Naive thymus-derived CD8-positive, alpha-beta T cell (primary cell): ENCODE measurements at regions not wholly inside any gene's neighbourhood (a gene's known extent, or its start where the extent isn't known, plus 50 kb on each side); places are given as distances from the start of the nearest gene placed in this dataset.

Source experiments
- ATAC-seq, 2 donors: fragments of 150-1000 bp; cut with Tn5 transposase in 1 of 2; sonication (Bioruptor Pico), chemical (Tn5 transposase) in 1 of 2; 1 replicate in 1 of 2; 2 replicates in 1 of 2; pipeline ENCODE4 v1.10.0; 2021; ENCODE audit warnings: mild to moderate bottlenecking in 2 of 2, moderate library complexity in 2 of 2
- POLR2A ChIA-PET: fragments of 350-600 bp; sonication (Branson Sonifier 250); formaldehyde crosslinking; loops from one replicate; lab custom pipeline; 2021; ENCODE audit warnings: antibody characterized with exemption; lab: Charles Lee
- DNase-seq, 10 donors: peaks; one replicate each; pipeline versions ENCODE4 v3.0.0 to v3.0.0-alpha.2; 2020 to 2022
- H3K27ac Mint-ChIP-seq, 10 donors: one replicate each; pipeline ENCODE4 v1.8.0; 2020 to 2022; ENCODE audit warnings: mild to moderate bottlenecking in 10 of 10, mixed read lengths in 10 of 10, moderate library complexity in 4 of 10, inconsistent platforms in 1 of 10
- H3K27me3 Mint-ChIP-seq, 5 donors: one replicate each; pipeline ENCODE4 v1.8.0; 2021 to 2022; ENCODE audit warnings: mixed read lengths in 5 of 5
- H3K36me3 Mint-ChIP-seq, 3 donors: one replicate each; pipeline ENCODE4 v1.8.0; 2020 to 2022; ENCODE audit warnings: mixed read lengths in 3 of 3, mild to moderate bottlenecking in 2 of 3, inconsistent platforms in 1 of 3
- H3K4me1 Mint-ChIP-seq, 4 donors: one replicate each; pipeline ENCODE4 v1.8.0; 2021 to 2022; ENCODE audit warnings: mixed read lengths in 4 of 4
- H3K4me3 Mint-ChIP-seq, 10 donors: one replicate each; pipeline ENCODE4 v1.8.0; 2020 to 2022; ENCODE audit warnings: mild to moderate bottlenecking in 10 of 10, mixed read lengths in 10 of 10, moderate library complexity in 6 of 10, inconsistent platforms in 1 of 10
- H3K9me3 Mint-ChIP-seq, 9 donors: one replicate each; pipeline ENCODE4 v1.8.0; 2020 to 2022; ENCODE audit warnings: mixed read lengths in 9 of 9, mild to moderate bottlenecking in 3 of 9, inconsistent platforms in 1 of 9, moderate library complexity in 1 of 9

- Mint-ChIP-seq H3K4me1 (no peaks in the 10 kb centered on the region), H3K27ac (no peak overlapping the region)
- POLR2A ChIA-PET: no interaction called here
Measured at GRCh38 chr19:13712767-13713201, 51.5 kb upstream of the MRI1 start.

DNA sequence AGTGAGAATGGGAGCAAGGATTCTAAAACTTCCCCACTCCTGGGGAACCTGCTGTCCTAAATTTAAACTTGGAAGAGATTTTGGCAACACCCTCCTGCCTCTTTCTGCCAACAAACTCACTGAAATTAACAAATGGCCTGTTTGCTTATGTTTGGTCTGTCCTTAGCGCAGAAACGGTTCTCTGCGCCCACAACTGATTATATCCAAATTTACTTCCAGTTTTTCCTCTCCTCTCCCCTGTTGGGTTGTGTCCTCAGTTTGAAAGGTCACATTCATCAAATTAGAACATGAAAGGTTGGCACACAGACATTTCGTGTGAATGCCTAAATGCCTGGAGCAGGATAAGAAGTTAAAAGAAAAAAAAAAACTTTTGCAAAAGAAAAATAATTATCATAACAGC, 56.4 kb upstream of the MRI1 start:
- H3K27me3 Mint-ChIP-seq: peaks cover 4 to 22% (median 13%) of the 10 kb centered on the region in 5 donors
- H3K27ac Mint-ChIP-seq: peak overlapping the region in 1 of 10 donors; percentile 29
- H3K4me3 Mint-ChIP-seq: no peak overlapping the region
- H3K4me1 Mint-ChIP-seq: no peaks in the 10 kb centered on the region
- peaks cover 0 to 8% (median 0%) of the 10 kb centered on the region in 9 donors for H3K9me3 Mint-ChIP-seq
- no peak for DNase-seq
- no peak for ATAC-seq
- POLR2A ChIA-PET: no interaction called here
- no peaks in the 10 kb centered on the region for H3K36me3 Mint-ChIP-seq

More at GRCh38 chr19:13712767-13713201, 51.5 kb upstream of the MRI1 start:
- H3K9me3 Mint-ChIP-seq: peaks cover 0 to 14% (median 4%) of the 10 kb centered on the region in 9 donors
- peaks cover 8 to 29% (median 22%) of the 10 kb centered on the region in 5 donors for H3K27me3 Mint-ChIP-seq
- ATAC-seq (no peak), DNase-seq (no peak)
- H3K36me3 Mint-ChIP-seq: peaks cover 0 to 13% (median 3%) of the 10 kb centered on the region in 3 donors
- no peak overlapping the region for H3K4me3 Mint-ChIP-seq

GRCh38 chr19:13705928-13706447, 58.3 kb upstream of the MRI1 start:
- Mint-ChIP-seq H3K9me3 (peaks cover 0 to 16% (median 2%) of the 10 kb centered on the region in 9 donors), H3K27ac (no peak overlapping the region), H3K4me3 (no peak overlapping the region), H3K4me1 (no peaks in the 10 kb centered on the region), H3K36me3 (peaks cover 0 to 2% (median 2%) of the 10 kb centered on the region in 3 donors), H3K27me3 (peaks cover 9 to 23% (median 20%) of the 10 kb centered on the region in 5 donors)
- POLR2A ChIA-PET: no interaction called here
- no peak for ATAC-seq
- DNase-seq: no peak

DNA sequence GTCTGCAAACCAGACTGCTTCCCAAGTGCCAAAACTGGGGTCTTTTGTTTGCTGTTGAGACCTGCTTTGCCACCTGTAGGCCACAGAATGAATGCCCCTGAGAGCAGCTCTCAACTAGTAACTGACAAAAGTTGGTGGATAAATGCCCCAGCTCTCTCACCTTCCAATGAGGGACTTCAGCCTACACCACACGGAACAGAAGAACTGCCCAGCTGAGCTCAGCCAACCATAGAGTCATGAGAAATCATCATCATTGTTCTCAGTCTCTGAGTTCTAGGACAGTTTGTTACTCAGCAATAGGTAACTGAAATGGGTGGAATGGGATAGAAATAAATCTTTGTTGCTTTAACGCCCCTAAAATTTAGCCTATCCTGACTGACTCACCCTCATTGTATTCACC, 59.1 kb upstream of the MRI1 start:
- DNase-seq (no peak), ATAC-seq (no peak)
- POLR2A ChIA-PET: no interaction called here
- Mint-ChIP-seq H3K4me3 (no peak overlapping the region), H3K9me3 (peaks cover 0 to 17% (median 2%) of the 10 kb centered on the region in 9 donors), H3K27ac (no peak overlapping the region), H3K4me1 (no peaks in the 10 kb centered on the region), H3K36me3 (peaks cover 0 to 2% (median 2%) of the 10 kb centered on the region in 3 donors), H3K27me3 (peaks cover 11 to 30% (median 21%) of the 10 kb centered on the region in 5 donors)

DNA sequence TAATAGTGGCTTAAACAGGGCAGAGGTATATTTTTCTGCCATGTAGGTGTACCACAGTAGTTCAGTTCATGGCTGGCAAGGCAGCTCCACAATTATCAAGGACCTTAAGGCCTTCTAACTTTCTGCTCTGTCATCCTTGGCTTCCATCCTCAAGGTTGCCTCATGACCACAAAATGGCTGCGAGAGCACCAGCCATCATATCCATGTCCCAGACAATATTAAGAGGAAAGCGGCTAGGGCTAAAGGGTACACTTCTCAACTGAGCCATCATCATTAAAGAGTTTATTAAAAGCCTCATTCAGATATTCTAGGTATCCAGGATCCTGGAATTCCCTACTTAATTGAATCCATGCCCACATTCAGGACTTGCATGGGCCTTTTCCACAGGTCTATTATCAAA, 62.7 kb upstream of the MRI1 start:
- peaks cover 0 to 2% (median 2%) of the 10 kb centered on the region in 3 donors for H3K36me3 Mint-ChIP-seq
- H3K4me1 Mint-ChIP-seq: no peaks in the 10 kb centered on the region
- ATAC-seq (no peak), DNase-seq (no peak)
- no peak overlapping the region for H3K27ac Mint-ChIP-seq
- H3K27me3 Mint-ChIP-seq: peaks cover 10 to 43% (median 24%) of the 10 kb centered on the region in 5 donors
- POLR2A ChIA-PET: no interaction called here
- H3K4me3 Mint-ChIP-seq: no peak overlapping the region
- H3K9me3 Mint-ChIP-seq: peaks cover 0 to 17% (median 2%) of the 10 kb centered on the region in 9 donors

- Mint-ChIP-seq H3K4me3 (no peak overlapping the region), H3K4me1 (no peaks in the 10 kb centered on the region), H3K9me3 (peaks cover 0 to 17% (median 2%) of the 10 kb centered on the region in 9 donors), H3K27ac (no peak overlapping the region), H3K36me3 (peaks cover 0 to 2% (median 2%) of the 10 kb centered on the region in 3 donors), H3K27me3 (peaks cover 10 to 48% (median 25%) of the 10 kb centered on the region in 5 donors)
- no peak for ATAC-seq
- no peak for DNase-seq
- POLR2A ChIA-PET: no interaction called here
Measured at GRCh38 chr19:13700621-13701020, 63.7 kb upstream of the MRI1 start.

GRCh38 chr19:13699786-13700185, 64.5 kb upstream of the MRI1 start:
- Mint-ChIP-seq H3K4me3 (no peak overlapping the region), H3K27me3 (peaks cover 12 to 46% (median 22%) of the 10 kb centered on the region in 5 donors)

GRCh38 chr19:13696839-13697238, 67.5 kb upstream of the MRI1 start:
- POLR2A ChIA-PET: no interaction called here
- ATAC-seq (no peak), DNase-seq (no peak)
- Mint-ChIP-seq H3K4me1 (no peaks in the 10 kb centered on the region), H3K4me3 (no peak overlapping the region), H3K27me3 (peaks cover 13 to 51% (median 30%) of the 10 kb centered on the region in 5 donors), H3K36me3 (peaks cover under 1 to 2% (median 2%) of the 10 kb centered on the region in 3 donors), H3K27ac (peak overlapping the region in 1 of 10 donors; percentile 21), H3K9me3 (peaks cover 0 to 14% (median 0%) of the 10 kb centered on the region in 9 donors)

More at GRCh38 chr19:13699786-13700185, 64.5 kb upstream of the MRI1 start:
- Mint-ChIP-seq H3K36me3 (peaks cover 0 to 2% (median 2%) of the 10 kb centered on the region in 3 donors), H3K4me1 (no peaks in the 10 kb centered on the region), H3K27ac (no peak overlapping the region), H3K9me3 (peaks cover 0 to 14% (median 0%) of the 10 kb centered on the region in 9 donors)
- no peak for ATAC-seq
- POLR2A ChIA-PET: no interaction called here
- no peak for DNase-seq

GRCh38 chr19:13693889-13694288, 70.4 kb upstream of the MRI1 start:
- peaks cover 4 to 40% (median 25%) of the 10 kb centered on the region in 5 donors for H3K27me3 Mint-ChIP-seq
- ATAC-seq (no peak), DNase-seq (no peak)
- H3K9me3 Mint-ChIP-seq: peaks cover 0 to 4% (median 0%) of the 10 kb centered on the region in 9 donors
- H3K36me3 Mint-ChIP-seq: peaks cover 0 to 5% (median 0%) of the 10 kb centered on the region in 3 donors
- POLR2A ChIA-PET: no interaction called here
- no peaks in the 10 kb centered on the region for H3K4me1 Mint-ChIP-seq
- no peak overlapping the region for H3K4me3 Mint-ChIP-seq
- no peak overlapping the region for H3K27ac Mint-ChIP-seq

DNA sequence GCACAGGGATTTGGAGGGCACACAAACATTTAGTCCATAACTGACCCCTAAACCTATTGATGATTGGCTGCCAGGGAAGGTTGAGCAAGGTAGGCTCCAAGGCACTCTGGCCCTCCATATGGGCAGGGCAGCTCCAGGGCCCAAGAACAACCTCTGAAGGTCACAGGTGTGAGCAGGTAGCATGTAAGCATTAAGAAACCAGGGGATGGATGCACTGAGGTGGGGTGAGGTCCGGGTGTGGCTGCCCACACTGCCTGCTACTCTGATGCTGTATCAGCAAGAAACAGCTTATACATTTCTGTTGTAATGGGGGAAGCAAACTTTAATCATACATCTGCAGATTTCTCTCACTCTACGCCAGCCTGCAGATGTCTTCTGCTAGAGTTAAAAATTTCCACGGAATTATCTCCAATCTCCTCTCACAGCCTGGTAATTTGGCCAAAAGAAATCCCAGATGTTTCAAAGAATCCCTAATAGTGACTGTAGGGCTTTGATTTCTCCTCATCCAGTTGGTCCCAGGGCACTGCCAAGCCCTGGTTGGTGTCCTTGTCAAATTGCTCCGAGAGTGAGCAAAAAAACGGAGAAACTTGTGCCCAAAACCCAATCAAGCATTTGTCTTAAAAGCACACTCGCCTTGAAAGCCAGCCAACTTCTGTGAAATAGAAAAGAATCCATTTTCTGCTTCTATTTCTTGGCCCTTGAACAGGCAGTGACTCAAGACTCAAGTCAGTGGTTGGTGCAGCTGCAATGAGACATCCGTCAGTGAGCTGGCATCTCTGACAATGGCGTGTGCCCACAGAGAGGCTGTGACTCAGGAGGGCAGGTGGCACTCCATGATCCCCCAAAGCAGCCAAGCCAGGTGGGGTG, 72.5 kb upstream of the MRI1 start:
- peaks cover 0 to 5% (median 0%) of the 10 kb centered on the region in 3 donors for H3K36me3 Mint-ChIP-seq
- H3K27ac Mint-ChIP-seq: peak overlapping the region in 1 of 10 donors; percentile 5

GRCh38 chr19:13689085-13689484, 75.2 kb upstream of the MRI1 start:
- ATAC-seq (no peak), DNase-seq (peak in 1 of 10 donors; percentile 4)
- peaks cover 4 to 7% (median 6%) of the 10 kb centered on the region in 4 donors for H3K4me1 Mint-ChIP-seq
- H3K27ac Mint-ChIP-seq: no peak overlapping the region
- H3K27me3 Mint-ChIP-seq: peaks cover 2 to 21% (median 14%) of the 10 kb centered on the region in 5 donors
- peaks cover 0 to 5% (median 0%) of the 10 kb centered on the region in 3 donors for H3K36me3 Mint-ChIP-seq
- no peak overlapping the region for H3K4me3 Mint-ChIP-seq
- no peaks in the 10 kb centered on the region for H3K9me3 Mint-ChIP-seq
- POLR2A ChIA-PET: no interaction called here

More for the DNA sequence above, 72.5 kb upstream of the MRI1 start:
- Mint-ChIP-seq H3K27me3 (peaks cover 4 to 31% (median 19%) of the 10 kb centered on the region in 5 donors), H3K4me3 (no peak overlapping the region), H3K9me3 (peaks cover 0 to 4% (median 0%) of the 10 kb centered on the region in 9 donors), H3K4me1 (no peaks in the 10 kb centered on the region)
- DNase-seq (no peak), ATAC-seq (no peak)
- POLR2A ChIA-PET: no interaction called here

DNA sequence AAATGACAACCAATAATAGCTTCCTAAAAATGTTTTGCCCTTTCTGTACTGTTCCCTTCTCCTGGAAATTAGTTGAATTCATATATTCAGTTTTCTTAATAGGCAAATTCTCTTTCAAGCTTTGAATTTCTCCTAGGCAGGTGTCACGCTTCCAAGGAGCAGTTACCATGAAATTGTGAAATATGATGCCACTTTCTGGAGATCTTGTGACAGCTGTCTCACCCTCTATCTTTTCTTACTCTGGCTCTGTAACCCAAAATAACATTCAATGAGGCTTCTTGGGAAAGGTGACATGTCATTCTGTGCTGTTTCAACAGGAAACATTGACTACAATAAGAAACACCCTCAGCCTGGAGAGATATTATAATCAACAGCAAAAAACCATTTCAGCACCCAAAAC, 80.3 kb upstream of the MRI1 start:
- Mint-ChIP-seq H3K9me3 (peaks cover 0 to 29% (median 14%) of the 10 kb centered on the region in 9 donors), H3K4me1 (peaks cover 4 to 7% (median 6%) of the 10 kb centered on the region in 4 donors), H3K27me3 (peaks cover 2 to 22% (median 6%) of the 10 kb centered on the region in 5 donors), H3K27ac (no peak overlapping the region), H3K36me3 (peaks cover 0 to 13% (median 10%) of the 10 kb centered on the region in 3 donors), H3K4me3 (no peak overlapping the region)
- ATAC-seq (no peak), DNase-seq (no peak)
- POLR2A ChIA-PET: no interaction called here
